GM21786 (cell line): ENCODE measurements at regions not wholly inside any gene's neighbourhood (a gene's known extent, or its start where the extent isn't known, plus 50 kb on each side); places are given as distances from the start of the nearest gene placed in this dataset.

ENCODE experiments used
- ATAC-seq: cut with Tn5 transposase; IDR thresholded peaks from one replicate; pipeline ENCODE4 v1.9.1; 2021; ENCODE audit not compliant: unreplicated experiment

DNA sequence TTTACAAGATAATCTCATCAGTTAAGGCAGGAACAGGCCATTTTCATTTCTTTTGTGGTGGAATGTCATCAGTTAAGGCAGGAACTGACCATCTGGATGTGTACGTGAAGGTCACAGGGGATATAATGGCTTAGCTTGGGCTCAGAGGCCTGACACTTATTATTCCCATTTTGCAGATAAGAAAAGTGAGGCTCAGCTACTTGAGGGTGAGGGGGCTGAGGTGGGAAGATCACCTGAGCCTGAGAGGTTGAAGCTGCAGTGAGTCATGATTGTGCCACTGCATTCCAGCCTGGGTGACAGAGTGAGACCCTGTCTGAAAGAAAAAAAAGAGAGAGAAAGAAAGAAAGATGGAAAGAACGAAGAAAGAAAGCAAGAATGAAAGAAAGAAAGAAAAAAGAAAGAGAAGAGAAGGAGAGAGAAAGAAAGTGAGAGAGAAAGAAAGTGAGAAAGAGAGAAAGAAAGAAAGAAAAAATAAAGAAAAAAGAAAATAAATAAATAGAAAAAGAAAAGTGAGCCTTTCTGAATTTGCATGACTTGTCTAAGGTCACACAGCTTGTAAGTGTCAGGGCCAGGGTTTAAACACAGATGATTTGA, 142.0 kb downstream of the TMEM30B start:
- no peak for ATAC-seq

DNA sequence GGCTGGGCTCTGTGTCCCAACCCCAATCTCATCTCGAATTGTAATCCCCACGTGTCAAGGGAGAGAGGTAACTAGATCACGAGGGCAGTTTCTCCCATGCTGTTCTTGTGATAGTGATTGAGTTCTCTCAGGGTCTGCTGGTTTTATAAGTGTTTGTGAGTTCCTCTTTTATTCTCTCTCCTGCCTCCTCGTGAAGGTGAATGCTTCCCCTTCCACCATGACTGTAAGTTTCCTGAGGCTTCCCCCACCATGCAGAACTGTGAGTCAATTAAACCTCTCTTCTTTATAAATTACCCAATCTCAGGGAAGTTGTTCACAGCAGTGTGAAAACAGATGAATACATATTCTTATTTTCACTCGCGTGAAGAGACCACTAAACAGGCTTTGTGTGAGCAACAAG, 148.2 kb downstream of the TMEM30B start:
- no peak for ATAC-seq

DNA sequence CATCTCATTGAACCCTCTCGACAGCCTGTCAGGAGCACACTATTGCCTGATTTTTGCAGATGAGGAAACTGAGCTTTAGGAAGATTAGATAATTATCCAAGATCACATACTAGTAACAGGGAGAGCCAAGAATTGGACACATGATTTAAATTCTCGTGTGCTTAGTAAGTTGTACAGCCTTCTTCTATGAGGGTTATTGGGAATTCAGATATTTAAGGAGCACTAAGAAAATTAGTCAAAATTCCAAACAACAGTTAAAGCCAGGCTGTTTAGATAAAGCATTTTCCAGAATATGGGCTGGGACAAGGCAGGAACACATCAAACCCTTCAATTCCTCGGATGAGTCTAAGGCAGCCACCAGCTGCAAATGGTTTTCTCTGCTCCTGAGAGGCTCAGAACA, 148.8 kb downstream of the TMEM30B start:
- ATAC-seq, result no peak

DNA sequence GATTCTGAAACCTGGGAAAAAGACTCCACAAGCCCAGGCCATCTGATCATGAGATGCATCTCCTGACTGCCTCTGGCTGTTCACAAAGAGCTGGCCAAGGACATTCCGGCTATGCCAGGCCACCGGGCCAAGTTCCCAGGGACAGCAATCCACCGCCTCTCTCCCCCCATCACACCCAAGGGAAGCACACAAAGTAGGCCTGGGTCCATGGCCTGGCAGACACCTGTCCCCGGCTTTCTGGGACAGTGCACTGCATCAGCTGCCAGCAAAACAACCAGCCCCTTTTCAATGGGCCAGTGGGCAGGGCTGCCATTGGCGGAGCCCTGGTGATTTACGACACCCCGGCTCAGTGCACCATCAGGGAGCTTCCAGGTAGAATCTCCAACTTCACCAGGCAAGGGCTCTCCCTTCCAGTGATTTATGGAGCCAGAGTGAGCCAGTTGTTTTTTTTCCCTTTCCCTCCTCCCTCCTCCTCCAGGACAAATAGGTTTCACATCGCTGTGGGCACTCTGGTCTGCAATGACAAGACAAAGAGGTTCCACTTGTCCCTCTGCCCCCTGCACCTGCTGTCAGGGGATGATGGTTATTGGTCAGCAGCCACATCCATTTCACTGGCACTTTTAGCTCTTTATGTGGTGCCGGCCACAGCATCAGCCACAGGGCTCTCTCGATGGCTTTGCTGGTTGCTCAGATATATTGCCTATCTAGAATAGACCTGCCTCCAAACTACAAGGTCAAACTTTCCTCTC, 149.6 kb downstream of the SLC38A6 start:
- no peak for ATAC-seq

DNA sequence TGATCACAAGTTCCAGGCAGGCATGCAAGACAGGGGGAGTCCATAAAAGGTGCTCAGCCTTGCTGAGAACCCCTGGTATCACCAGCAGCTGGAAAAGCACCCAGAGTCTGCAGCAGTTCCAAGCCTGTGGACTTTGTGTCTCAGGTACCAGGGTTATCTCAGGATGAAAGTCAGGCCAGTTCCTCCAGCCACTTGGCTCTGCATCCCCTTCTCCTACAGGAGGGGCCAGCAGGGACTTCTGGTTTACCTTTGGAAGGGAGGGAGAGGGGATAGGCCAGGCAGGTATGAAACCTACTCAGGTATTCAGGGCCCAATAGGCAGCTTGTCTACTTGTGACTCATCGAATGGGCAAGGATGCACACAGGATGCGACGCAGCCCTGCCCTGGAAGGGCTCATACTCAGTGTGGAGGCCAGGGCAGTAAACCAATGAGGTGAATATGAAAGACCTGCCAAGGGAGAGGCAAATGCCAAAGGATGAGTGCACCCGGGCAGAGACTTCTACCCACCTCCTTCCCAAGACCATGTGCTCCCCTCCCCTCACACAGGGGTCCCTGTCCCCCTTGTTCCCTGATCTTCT, 148.2 kb downstream of the SLC38A6 start:
- ATAC-seq, result no peak

DNA sequence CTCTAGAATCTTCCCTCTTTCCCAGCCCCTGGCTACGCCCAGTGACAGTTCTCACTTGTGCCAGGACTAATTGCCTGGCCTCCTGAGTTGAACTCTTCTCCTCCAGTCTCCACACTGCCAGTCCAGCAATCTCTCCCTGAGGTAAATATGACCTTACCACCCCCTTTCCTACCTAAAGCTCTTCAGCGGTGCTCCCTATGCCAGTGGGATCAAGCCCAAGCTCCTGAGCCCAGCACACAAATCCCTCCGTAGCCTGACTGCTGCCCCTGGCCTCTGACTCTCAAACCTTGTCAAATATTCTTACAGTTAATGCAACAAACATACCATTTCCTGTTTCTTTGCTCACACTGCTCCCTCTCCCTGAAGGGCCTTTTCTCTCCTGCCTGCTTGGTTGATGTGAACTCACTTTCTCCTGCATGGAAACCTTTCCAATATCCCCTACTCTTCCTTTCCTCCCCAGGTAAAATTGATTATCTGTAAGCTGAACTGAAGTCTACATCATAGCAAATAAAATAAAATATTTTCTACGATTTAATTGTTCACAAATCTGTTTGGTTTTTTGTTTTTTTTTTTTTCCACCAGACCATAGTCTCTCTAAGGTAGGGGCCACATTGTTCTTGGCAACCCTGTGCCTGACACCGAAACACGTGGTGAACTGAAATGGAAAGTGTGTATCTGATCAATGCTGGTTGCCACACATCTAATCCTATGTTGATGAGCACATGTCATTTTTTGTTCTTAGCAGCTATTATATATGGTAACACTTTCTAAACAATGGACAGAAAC, 147.5 kb downstream of the SLC38A6 start:
- ATAC-seq, result no peak

DNA sequence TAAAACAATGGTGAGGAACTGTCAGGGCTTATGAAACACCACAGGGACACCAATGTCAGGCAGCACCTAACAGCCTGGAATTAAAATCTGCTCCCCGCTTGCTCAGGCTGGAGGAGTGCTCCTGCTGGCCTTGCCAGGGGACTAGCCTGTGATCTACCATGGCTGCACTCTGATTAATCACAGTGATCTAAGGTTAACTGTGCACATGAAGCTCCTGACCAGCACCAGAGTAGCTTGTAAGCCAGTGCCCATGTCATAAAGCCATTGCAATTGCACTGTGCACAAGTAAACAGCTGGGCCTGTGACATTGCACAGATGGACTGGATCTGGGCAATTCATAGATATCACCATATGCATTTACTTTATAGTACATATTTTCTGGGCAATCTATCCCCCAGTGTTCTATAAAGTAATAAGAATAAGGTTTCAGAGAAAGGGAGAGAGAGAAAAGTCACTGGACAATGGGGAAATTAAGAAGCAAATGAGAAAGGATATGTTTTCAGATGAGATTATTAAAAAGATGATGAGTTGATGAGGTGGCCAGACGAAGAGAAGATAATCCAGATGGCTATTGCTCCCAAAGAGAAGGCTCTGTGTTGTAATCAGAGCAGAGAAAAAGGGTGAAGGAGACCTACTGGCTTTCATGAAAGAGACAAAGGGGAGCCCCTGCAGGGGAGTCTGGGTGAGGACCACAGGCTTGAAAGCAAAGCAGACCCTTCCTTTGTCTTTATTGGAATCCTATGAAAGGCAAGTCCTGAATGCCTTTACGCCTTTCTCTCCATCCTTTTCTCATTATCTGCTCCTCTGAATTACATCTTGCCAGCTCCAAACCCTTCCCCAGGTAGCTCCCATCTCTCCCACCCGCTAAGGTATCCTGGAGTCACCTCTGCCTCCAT, 145.8 kb downstream of the SLC38A6 start:
- ATAC-seq, result no peak

DNA sequence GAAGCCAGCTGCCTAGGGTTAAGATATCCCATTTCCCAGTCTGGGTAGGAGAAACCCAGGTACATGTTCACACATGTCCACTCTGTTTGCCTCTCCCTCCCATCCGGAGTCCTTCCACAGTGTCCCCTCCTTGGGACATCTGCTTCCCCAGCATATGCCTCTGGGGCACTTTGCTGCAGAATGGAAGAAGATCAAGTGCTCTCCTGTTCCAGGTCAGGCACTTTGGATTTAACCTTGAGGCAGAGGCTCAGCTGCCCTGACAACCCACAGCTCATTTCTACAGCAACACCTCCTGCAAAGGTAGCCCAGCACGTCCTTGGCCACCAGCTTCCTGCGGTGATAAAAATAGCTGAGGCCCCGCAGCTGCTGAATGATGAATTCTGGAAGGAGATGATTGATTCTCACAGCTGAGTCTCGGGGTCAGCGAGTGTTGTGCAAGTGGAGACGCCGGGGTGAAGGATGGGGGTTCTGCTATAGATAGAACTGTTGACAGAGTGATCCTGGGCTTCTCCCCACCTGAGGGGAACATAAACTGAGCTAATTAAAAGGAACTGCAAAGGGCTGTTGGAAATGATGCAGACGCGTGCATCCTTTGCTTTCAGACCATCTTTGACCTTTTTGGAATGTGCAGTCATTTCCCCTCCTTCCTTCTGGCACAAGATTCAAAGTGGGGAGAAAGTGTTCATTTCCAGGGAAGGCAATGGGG, 145.0 kb downstream of the SLC38A6 start:
- ATAC-seq, result no peak

DNA sequence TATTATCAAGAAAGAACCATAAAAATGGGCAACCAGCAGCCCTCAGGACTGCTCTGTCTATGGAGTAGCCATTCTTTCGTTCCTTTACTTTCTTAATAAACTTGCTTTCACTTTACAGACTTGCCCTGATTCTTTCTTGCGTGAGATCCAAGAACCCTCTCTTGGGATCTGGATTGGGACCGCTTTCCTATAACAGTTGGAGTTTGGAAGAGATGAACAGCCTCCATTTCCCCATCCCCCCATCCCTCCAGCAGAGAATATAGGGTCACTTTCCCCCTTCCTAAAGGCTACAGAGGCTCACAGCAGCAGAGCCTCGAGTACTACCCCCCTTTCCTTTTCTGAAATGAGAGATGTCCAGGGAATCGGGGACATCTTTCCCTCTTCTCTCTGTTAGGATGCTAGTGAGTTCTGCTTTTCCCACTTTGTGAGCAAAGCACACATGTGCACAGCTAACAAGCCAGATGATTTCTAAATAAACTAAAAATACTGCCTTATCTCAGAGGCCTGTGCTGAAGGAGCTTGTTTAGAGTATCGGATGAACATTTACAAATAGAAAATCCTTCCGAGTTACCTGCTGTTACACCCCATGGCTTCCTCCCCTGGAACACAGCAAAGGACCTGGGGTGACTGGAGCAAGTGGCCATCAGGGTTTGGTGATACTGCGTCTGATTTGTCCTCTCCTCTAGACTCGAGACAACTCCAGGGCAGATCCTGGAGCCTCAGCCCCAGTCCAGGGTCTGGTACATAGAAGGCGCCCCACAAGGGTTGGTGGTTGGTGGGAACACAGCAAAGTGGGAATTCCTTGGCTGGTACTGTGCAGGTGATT, 144.2 kb downstream of the SLC38A6 start:
- ATAC-seq, result no peak

DNA sequence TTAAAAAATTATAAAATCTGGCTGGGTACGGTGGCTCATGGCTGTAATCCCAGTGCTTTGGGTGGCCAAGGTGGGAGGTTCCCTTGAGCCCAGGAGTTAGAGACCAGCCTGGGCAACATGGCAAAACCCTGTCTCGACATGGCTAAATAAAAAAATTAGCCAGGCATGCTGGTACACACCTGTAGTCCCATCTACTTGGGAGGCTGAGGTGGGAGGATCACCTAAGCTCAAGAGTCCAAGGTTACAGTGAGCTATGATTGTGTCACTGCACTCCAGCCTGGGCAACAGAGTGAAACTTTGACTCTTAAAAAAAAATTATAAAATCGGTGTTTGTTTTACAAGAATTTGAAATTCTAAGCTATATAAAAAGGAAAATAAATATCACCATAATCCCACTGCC, 141.8 kb downstream of the SLC38A6 start:
- no peak for ATAC-seq

DNA sequence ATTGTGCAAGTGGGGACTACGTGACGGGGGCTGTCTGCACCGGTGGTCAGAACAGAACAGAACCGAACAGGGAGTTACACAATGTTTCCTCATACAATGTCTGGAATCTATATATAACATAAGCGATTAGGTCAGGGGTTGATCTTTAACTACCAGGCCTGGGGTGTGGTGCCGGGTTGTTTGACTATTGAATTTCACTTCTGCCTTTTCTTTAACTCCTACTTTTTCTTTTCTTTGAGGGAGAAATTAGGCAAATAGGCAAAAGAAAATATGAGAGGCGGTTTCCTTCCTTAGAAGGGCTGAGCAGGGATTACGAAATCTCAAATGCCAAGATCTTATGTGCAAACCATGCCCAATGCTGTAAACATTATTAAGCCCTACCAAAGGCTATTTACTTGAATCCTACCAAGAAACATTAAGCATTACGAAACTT, 140.3 kb downstream of the SLC38A6 start:
- ATAC-seq, result no peak

DNA sequence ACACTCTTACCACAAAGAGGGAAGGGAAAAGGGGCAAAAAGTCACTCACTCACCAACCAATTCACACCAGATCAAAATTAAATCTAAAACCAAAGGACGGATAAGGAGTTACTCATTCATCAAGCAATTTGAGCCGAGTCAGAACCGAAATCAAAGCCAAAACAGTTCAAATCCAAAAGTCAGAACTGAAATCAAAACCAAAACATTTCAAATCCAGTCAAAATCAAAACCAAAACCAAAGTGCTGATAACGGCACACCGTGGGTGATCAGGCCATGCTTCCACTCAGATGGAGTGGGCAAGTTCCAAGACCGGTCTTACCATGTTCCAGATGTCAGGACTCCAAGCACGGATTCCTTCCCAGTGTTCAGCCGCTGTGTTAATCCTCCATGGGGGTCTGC, 139.5 kb downstream of the SLC38A6 start:
- no peak for ATAC-seq

DNA sequence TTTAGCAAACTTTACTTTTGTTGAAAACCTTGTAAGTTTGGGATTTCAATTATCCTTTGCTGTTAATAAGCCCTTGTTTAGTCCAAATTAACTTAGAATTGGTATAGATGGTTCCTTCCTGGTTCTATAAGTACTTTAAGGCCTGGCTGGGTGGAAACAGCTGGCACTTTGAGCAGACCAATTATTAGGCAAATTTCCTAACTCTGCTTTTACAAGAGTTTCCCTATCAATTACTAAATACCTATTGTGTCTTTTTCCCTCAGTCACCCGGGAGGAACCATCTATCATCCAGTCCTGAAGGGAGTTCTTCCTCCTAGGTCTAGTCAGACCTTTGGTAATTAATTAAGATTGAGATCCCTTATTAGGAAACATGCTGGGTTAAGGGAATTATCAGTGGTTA, 138.0 kb downstream of the SLC38A6 start:
- ATAC-seq, result no peak

DNA sequence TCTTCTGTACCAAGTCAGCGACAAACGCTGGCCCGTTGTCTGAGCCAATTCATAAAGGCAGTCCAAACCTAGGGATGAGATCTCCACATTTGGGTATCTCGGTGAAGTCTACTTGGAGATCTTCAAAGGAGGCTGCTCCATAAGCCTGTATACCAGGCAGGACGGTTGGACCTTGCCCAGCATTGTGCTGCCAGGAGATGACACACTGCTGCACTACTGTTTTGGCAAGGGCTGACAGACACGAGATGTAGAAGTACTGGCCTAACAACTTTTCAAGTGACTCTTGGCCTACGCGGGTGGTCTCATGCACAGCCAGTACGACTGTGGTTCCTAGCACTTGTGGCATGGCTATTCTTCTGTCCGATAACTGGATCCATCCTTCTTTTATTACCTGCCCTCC, 135.3 kb downstream of the SLC38A6 start:
- no peak for ATAC-seq

DNA sequence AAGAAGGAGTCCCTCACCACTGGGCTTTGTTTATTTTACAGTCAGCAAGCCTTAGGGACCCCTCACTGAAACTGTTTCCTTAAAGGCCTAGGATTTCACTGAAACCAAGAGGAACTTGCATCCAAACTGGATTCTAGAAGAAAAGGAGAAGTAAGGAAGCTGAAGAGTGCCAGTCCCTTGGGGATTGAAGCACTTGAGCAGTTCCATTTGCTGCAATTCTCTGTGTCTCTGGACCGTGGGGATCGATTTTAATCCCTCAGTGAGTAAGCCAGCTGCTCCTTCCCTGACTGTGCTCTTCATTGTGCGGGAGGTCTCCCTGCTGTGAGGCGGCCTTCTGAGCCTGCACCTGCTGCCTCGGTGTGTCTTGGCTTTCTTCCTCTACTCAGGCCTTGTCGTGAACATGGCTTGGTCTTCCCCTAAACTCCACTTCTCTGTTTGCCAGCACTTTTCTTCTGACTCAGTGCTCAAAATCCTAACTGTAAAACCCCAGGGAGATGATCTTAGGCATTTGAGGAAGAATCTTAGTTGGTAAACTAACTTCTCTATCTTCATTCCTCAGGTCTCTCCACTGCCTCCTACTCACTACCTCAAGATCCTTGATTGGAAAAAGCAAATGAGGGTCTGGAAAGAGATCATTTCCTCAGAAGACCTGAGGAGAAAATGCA, 132.6 kb downstream of the SLC38A6 start:
- ATAC-seq, result no peak

DNA sequence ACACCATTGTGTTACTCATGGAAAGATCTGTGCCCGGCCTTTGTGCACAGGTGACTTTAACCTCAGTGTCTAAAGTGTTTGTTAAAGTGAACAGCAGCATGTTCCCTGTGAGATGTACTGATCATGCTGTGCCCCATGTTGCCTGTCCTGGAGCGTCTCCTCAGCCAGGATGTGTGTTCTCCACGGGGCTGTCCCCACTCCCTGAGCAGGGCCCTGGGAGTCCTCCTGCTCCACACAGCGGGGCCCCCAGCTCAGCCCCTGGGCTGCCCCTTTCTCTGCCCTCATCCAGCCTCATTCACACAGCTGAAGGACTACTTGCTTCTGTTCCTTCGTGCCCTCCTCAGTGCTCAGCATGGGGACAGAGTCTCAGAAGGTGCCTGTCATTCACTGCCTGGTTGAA, 131.5 kb downstream of the SLC38A6 start:
- no peak for ATAC-seq

DNA sequence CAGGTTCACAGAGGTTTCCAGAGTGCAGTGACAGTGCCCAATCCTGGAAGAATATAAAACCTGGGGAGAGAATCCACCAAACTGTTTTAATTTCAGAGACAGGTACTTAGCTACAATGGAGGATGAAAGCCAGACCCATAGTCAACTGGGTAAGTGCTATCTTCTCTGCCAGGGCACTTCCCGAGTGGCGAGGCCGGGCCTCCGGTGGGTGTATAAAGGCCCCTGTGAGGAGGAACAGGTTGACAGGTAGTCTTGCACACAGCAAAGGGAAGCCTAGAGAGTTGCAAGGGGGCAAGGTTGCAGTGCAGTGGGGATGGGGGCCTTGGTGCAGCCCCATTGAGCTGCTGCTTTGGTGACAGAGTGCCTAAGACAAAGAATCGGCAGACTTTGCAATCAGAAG, 130.7 kb downstream of the SLC38A6 start:
- no peak for ATAC-seq

DNA sequence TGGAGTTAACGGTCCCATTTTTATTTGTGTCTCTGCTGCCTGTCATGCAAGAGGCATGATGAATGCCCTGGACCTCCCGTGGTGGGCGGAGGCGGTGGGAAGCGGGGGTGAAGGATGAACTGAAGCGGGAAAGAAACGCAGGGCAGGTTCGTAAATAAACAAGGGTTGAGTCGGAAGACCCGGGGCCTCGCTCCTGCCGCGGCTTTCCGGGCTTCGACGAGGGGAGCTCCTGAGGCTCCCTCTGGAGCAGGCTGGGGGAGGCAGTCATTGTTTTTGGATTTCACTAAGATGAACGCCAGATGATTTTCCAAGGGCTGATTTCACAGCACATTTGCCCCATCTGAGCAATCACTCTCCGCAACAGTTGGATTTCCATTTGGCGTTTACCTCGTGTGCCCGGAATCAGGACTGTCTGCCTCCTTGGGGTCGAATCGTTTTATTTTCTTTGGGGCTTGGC, 130.2 kb downstream of the SLC38A6 start:
- no peak for ATAC-seq
